ENCODE measurements at regions not wholly inside any gene's neighbourhood (a gene's known extent, or its start where the extent isn't known, plus 50 kb on each side); places are given as distances from the start of the nearest gene placed in this dataset.
"Not testable (repeated sequence)": the region's sequence is repeated elsewhere in the genome, so short reads cannot be mapped to it uniquely, and the experiment has no call there.

GRCh38 chr12:66775871-66776270 is 97.0 kb upstream of the GRIP1 start:
- DNase-seq, result peak; percentile 32

- no peak for DNase-seq
Measured at GRCh38 chr12:66776974-66777373, 98.1 kb upstream of the GRIP1 start.

GRCh38 chr12:66779466-66779865 is 100.6 kb upstream of the GRIP1 start:
- DNase-seq, result no peak

- DNase-seq, result peak; percentile 13
Measured at GRCh38 chr12:66786531-66787308, 107.8 kb upstream of the GRIP1 start.

- no peak for DNase-seq
Measured at GRCh38 chr12:66799551-66799950, 120.7 kb upstream of the GRIP1 start.

- DNase-seq, result no peak
Measured at GRCh38 chr12:66800046-66800445, 121.2 kb upstream of the GRIP1 start.

- DNase-seq, result no peak
Measured at GRCh38 chr12:66803930-66804329, 125.1 kb upstream of the GRIP1 start.

GRCh38 chr12:66804563-66804974 is 125.7 kb upstream of the GRIP1 start:
- no peak for DNase-seq

GRCh38 chr12:66808606-66809005 is 129.7 kb upstream of the GRIP1 start:
- DNase-seq, result no peak

- DNase-seq, result no peak
Measured at GRCh38 chr12:66813137-66813892, 134.4 kb upstream of the GRIP1 start.

GRCh38 chr12:66819587-66819986 is 140.7 kb upstream of the GRIP1 start:
- DNase-seq, result no peak

- no peak for DNase-seq
Measured at GRCh38 chr12:66822961-66823360, 144.1 kb upstream of the GRIP1 start.

GRCh38 chr12:66823857-66824570 is 145.1 kb upstream of the GRIP1 start:
- peak; percentile 39 for DNase-seq

GRCh38 chr12:66825921-66826320 is 147.0 kb upstream of the GRIP1 start:
- not testable (repeated sequence) for DNase-seq

GRCh38 chr12:66829660-66830325 is 150.9 kb upstream of the GRIP1 start:
- DNase-seq, result no peak

- DNase-seq, result no peak
Measured at GRCh38 chr12:66831495-66831894, 152.6 kb upstream of the GRIP1 start.

GRCh38 chr12:66832997-66833396 is 154.1 kb upstream of the GRIP1 start:
- DNase-seq, result no peak

GRCh38 chr12:66836623-66837310 is 157.9 kb upstream of the GRIP1 start:
- DNase-seq, result no peak

GRCh38 chr12:66837311-66837627 is 158.4 kb upstream of the GRIP1 start:
- DNase-seq, result no peak

GRCh38 chr12:66838366-66838765 is 159.5 kb upstream of the GRIP1 start:
- no peak for DNase-seq

GRCh38 chr12:66848967-66849366 is 170.1 kb upstream of the GRIP1 start:
- DNase-seq, result no peak

GRCh38 chr12:66851134-66851533 is 172.3 kb upstream of the GRIP1 start:
- DNase-seq, result no peak
